Activated CD8-positive, alpha-beta T cell treated with anti-CD3 and anti-CD28 coated beads for 36 hours (primary cell): ENCODE measurements at regions not wholly inside any gene's neighbourhood (a gene's known extent, or its start where the extent isn't known, plus 50 kb on each side); places are given as distances from the start of the nearest gene placed in this dataset.

Source experiments
- ATAC-seq: fragments of 200-7000 bp; cut with Tn5 transposase; one replicate; pipeline ENCODE4 v1.10.0; 2021; ENCODE audit warnings: mild to moderate bottlenecking, moderate library complexity
- CTCF ChIA-PET: fragments of 350-600 bp; sonication (Branson Sonifier 250); formaldehyde crosslinking; loops from one replicate; lab custom pipeline; 2021; ENCODE audit warnings: antibody characterized with exemption; lab: Charles Lee
- POLR2A ChIA-PET: fragments of 350-600 bp; sonication (Branson Sonifier 250); formaldehyde crosslinking; loops from one replicate; lab custom pipeline; 2021; ENCODE audit warnings: antibody characterized with exemption; lab: Charles Lee
- DNase-seq: peaks from one replicate; pipeline ENCODE4 v3.0.0-alpha.2; 2020
- H3K27ac Mint-ChIP-seq: one replicate; pipeline ENCODE4 v1.8.0; 2021; ENCODE audit warnings: mild to moderate bottlenecking, mixed read lengths
- H3K27me3 Mint-ChIP-seq: one replicate; pipeline ENCODE4 v1.8.0; 2021; ENCODE audit warnings: mixed read lengths
- H3K36me3 Mint-ChIP-seq: one replicate; pipeline ENCODE4 v1.8.0; 2021; ENCODE audit warnings: low read depth, mixed read lengths
- H3K4me1 Mint-ChIP-seq: one replicate; pipeline ENCODE4 v1.8.0; 2021; ENCODE audit warnings: low read depth, mixed read lengths
- H3K4me3 Mint-ChIP-seq: one replicate; pipeline ENCODE4 v1.8.0; 2021; ENCODE audit warnings: mild to moderate bottlenecking, moderate library complexity, mixed read lengths
- H3K9me3 Mint-ChIP-seq: one replicate; pipeline ENCODE4 v1.8.0; 2021; ENCODE audit warnings: mixed read lengths
- intact Hi-C: fragments of 100-400 bp; cut with micrococcal nuclease; formaldehyde crosslinking; loops from one replicate; pipeline ENCODE4 v1.10.0; 2022
- TF ChIP-seq, protein P1 (sequence below): fragments of 200-600 bp; IDR thresholded peaks from one replicate; pipeline ENCODE4 v1.8.0; 2022; ENCODE audit warnings: antibody characterized with exemption, mild to moderate bottlenecking

DNA sequence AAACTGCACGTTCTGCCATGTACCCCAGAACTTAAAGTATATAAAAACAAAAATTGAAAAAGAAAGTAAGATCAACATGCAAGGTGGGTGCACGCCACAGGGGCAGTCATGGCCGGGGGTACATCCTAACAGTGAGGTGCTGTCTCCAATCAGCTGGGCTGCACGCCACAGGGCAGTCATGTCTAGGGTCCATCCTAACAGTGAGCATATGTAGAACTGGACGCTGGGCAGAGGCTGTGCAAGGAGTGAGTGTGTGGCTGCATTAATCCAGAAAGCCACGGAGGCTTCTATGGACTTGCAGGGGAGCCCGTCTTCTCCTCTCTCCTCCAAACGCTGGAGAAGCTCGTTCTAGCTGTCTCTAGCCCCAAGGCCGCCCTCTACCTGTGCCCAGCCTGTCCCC is 1105.0 kb downstream of the BRD1 start:
- TF ChIP-seq, protein P1, sequence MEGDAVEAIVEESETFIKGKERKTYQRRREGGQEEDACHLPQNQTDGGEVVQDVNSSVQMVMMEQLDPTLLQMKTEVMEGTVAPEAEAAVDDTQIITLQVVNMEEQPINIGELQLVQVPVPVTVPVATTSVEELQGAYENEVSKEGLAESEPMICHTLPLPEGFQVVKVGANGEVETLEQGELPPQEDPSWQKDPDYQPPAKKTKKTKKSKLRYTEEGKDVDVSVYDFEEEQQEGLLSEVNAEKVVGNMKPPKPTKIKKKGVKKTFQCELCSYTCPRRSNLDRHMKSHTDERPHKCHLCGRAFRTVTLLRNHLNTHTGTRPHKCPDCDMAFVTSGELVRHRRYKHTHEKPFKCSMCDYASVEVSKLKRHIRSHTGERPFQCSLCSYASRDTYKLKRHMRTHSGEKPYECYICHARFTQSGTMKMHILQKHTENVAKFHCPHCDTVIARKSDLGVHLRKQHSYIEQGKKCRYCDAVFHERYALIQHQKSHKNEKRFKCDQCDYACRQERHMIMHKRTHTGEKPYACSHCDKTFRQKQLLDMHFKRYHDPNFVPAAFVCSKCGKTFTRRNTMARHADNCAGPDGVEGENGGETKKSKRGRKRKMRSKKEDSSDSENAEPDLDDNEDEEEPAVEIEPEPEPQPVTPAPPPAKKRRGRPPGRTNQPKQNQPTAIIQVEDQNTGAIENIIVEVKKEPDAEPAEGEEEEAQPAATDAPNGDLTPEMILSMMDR, result no peak
- DNase-seq (no peak), ATAC-seq (no peak)
- POLR2A ChIA-PET, result interaction anchor here (0.7 kb wide), 1 partner anchor 125 kb away, joined by 3 read pairs; no protein-coding TSS in a partner anchor
- Mint-ChIP-seq H3K27ac (no peak overlapping the region), H3K9me3 (no peaks in the 10 kb centered on the region), H3K27me3 (peaks cover 3% of the 10 kb centered on the region), H3K4me3 (no peak overlapping the region), H3K4me1 (peaks cover 2% of the 10 kb centered on the region), H3K36me3 (no peaks in the 10 kb centered on the region)
- intact Hi-C loops, result no loop called here
- CTCF ChIA-PET, result no interaction called here

DNA sequence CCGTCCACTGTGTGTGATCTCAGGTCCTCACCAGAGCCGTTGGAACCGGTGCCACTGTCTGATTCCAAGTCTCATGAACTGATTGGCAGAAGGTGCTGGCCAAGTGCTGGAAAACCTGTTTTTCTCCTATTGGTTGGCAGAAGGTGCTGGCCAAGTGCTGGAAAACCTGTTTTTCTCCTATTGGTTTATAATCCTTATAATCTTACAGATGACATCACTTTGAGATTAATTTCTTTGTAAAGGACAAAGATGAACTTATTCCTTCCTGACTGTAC is 1106.3 kb downstream of the BRD1 start:
- DNase-seq (no peak), ATAC-seq (no peak)
- ChIA-PET POLR2A (no interaction called here), CTCF (no interaction called here)
- peaks cover 5% of the 10 kb centered on the region for H3K27me3 Mint-ChIP-seq
- intact Hi-C loops, result no loop called here
- no peak overlapping the region for H3K27ac Mint-ChIP-seq
- no peak overlapping the region for H3K4me3 Mint-ChIP-seq
- H3K4me1 Mint-ChIP-seq, result peaks cover 2% of the 10 kb centered on the region
- no peaks in the 10 kb centered on the region for H3K36me3 Mint-ChIP-seq
- TF ChIP-seq, protein P1, result no peak
- no peaks in the 10 kb centered on the region for H3K9me3 Mint-ChIP-seq

DNA sequence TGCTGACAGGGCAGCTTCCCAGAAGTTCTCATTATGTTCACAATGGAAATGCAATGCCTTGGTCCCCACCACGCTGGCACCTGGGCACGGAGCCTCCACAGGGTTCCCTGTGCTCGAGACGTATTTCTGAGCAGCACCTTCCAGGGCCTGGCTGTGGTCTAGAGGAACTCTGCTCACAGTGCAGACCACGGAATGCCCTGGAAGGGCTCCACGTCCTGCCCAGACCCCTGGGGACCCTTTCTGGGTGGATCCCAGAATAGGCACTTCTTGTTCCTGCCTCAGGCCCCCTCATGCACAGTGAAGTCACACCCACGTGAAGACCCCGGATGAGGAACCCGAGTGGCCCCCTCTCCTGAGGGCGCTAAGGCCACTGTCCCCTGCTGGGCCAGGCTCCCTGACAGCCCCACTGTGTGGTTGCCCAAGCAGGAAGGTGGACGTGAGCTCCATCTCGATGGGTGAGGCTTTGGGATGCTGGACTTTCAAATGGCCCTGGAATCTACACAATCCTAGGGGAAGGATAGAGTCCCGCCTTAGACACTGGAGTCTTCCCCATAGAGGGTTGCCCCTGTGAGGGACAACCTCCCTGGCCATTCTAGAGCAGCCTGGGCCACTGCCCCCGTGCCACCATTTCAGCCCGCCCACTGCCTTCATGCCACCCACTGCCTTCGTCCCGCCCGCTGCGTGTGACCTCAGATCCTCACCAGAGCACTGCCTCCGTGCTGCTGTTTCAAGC is 1106.8 kb downstream of the BRD1 start:
- Mint-ChIP-seq H3K4me3 (no peak overlapping the region), H3K36me3 (no peaks in the 10 kb centered on the region), H3K27me3 (peaks cover 6% of the 10 kb centered on the region), H3K27ac (no peak overlapping the region), H3K4me1 (peaks cover 2% of the 10 kb centered on the region), H3K9me3 (peaks cover 5% of the 10 kb centered on the region)
- intact Hi-C loops, result no loop called here
- TF ChIP-seq, protein P1, result no peak
- ChIA-PET CTCF (no interaction called here), POLR2A (no interaction called here)
- DNase-seq (no peak), ATAC-seq (no peak)

DNA sequence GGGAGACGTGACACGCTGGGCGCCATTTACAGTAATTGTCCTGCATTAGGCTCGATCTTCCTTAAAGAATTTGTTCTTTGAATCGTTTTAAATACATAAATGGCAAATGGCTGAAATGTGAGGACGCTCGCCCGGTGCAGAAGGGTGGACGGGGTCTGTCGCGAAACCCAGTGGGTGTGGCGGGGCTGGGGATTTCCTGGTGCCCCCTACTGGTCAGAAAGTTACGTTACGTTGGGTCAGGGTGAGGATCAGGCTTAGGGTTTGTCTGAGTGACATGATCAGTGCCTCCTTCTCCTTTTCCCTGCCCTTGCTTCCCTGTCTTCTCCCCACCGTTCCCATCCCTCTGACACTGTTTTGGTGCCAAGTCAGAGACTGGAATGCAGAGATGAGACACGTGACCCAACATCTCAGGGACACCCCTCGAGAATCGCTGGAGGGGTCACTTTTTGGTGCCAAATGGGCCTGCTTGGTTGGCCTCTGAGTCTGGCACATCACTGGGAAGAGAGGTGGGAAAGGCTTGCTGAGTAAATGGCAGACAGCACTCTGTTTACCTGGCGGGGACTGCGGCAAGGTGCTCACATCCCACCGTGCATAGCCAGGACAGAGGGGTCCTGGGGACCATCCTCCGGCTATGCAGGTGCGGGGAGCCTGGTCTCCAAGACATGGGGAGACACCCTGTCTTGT is 1107.6 kb downstream of the BRD1 start:
- TF ChIP-seq, protein P1, result peak; percentile 39
- Mint-ChIP-seq H3K4me3 (no peak overlapping the region), H3K4me1 (peaks cover 2% of the 10 kb centered on the region), H3K27ac (no peak overlapping the region), H3K9me3 (peaks cover 6% of the 10 kb centered on the region), H3K36me3 (no peaks in the 10 kb centered on the region), H3K27me3 (peaks cover 9% of the 10 kb centered on the region)
- intact Hi-C loops, result no loop called here
- DNase-seq, result peak; percentile 8
- ATAC-seq, result no peak
- CTCF ChIA-PET, result no interaction called here
- POLR2A ChIA-PET, result no interaction called here

DNA sequence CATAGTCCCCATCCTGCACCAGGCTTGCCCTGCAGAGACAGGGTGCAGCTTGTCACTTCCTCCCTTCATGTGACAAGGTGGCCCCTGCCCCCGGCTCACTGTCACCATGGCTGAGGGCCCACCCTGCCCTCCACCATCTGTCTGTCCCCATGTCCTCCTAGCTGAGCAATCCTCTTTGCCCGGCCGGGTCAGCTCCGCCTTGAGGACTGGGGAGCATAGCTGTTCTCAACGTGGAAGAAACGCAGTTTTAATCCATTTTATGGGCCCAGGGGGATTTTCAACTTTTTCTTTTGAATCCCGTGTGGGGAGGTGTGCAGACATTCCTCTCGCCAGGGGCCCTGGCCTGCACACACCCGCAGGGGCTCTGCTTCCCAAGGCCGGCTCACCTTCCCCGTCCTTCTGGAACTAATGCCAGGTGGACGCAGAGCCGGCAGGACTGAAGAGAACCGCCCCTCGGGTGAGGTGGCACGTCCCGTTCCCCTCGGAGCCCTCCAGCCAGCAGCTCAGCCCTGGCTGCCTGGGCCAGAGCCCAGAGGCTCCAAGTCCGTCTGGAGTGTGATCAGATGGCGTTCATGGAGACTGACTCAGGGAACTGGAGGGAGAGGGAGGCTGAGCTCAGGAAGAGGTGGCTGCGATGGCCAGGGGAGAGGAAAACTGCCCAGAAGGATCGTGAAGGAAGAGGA is 1108.7 kb downstream of the BRD1 start:
- ChIA-PET POLR2A (no interaction called here), CTCF (no interaction called here)
- intact Hi-C loops, result no loop called here
- Mint-ChIP-seq H3K27me3 (peaks cover 9% of the 10 kb centered on the region), H3K27ac (no peak overlapping the region), H3K9me3 (peaks cover 6% of the 10 kb centered on the region), H3K4me3 (no peak overlapping the region), H3K4me1 (peaks cover 2% of the 10 kb centered on the region), H3K36me3 (no peaks in the 10 kb centered on the region)
- no peak for ATAC-seq
- DNase-seq, result no peak
- TF ChIP-seq, protein P1, result no peak
